HepG2 (cell line): ENCODE measurements at regions not wholly inside any gene's neighbourhood (a gene's known extent, or its start where the extent isn't known, plus 50 kb on each side); places are given as distances from the start of the nearest gene placed in this dataset.
A peak's percentile ranks its signal among the peaks of the same experiment; 100 is the strongest.

Experiments used
- ATAC-seq: fragments of 200-7000 bp; cut with Tn5 transposase; 3 replicates; pipeline ENCODE4 v1.9.1; 2020; ENCODE audit warnings: mild to moderate bottlenecking, moderate library complexity
- BruUV-seq: library from RNA; stranded (reverse); fragments of 400-500 nt; replicated peaks from 2 replicates; lab custom pipeline; 2021; lab: Mats Ljungman, UMichigan
- CTCF ChIA-PET: fragments of 300-600 bp; formaldehyde crosslinking; extraction: SDS; loops from one replicate; lab custom pipeline; 2021; ENCODE audit warnings: low total read pairs, inconsistent platforms, low intra/inter-chr PET ratio; lab: Yijun Ruan, JAX
- POLR2A ChIA-PET: fragments of 350-600 bp; sonication (Branson Sonifier 250); formaldehyde crosslinking; loops from one replicate; lab custom pipeline; 2020; ENCODE audit warnings: antibody characterized with exemption, inconsistent platforms; lab: Yijun Ruan, JAX
- DNase-seq: peaks from one replicate; pipeline ENCODE4 v3.0.0-alpha.2; 2015; ENCODE audit warnings: low spot score
- FAIRE-seq: peaks from 3 replicates; lab custom pipeline; 2011; peaks lifted over from hg19 to GRCh38; lab: Jason Lieb, UNC
- H2AFZ ChIP-seq: one replicate; pipeline ENCODE4 v1.6.1; 2011; ENCODE audit warnings: low read length, inconsistent platforms
- H3K27ac ChIP-seq: fragments of 300-600 bp; 3 replicates; pipeline ENCODE4 v1.8.0; 2011; ENCODE audit warnings: mixed run types, mild to moderate bottlenecking, mixed read lengths, low read length, inconsistent platforms; ENCODE audit not compliant: insufficient read depth; ENCODE audit errors: extremely low read length
- H3K27me3 ChIP-seq, 2 experiments: fragments of 200-600 bp in 1 of 2; 2 replicates in 1 of 2; 3 replicates in 1 of 2; pipeline versions ENCODE4 v1.6.0 to v1.8.0; 2011; ENCODE audit warnings: low read length in 2 of 2, mild to moderate bottlenecking in 2 of 2, moderate library complexity in 2 of 2, inconsistent platforms in 1 of 2; ENCODE audit not compliant: insufficient read depth in 2 of 2, control insufficient read depth in 1 of 2
- H3K36me3 ChIP-seq, 2 experiments: fragments of 200-600 bp in 1 of 2; replicated peaks in 1 of 2; 2 replicates in 1 of 2; 3 replicates in 1 of 2; pipeline versions ENCODE4 v1.5.1 to v1.8.0; 2011; ENCODE audit warnings: low read length in 2 of 2, inconsistent platforms in 1 of 2; ENCODE audit not compliant: insufficient read depth in 2 of 2, control insufficient read depth in 1 of 2
- H3K4me1 ChIP-seq: 2 replicates; pipeline ENCODE4 v1.5.1; 2012; ENCODE audit warnings: low read length, inconsistent platforms; ENCODE audit not compliant: insufficient read depth
- H3K4me2 ChIP-seq: 2 replicates; pipeline ENCODE4 v1.6.0; 2011; ENCODE audit warnings: low read depth, low read length, inconsistent platforms
- H3K4me3 ChIP-seq, 3 experiments: fragments of 200-600 bp in 1 of 3; sonication (generic), shearing (Covaris generic) in 1 of 3; replicated peaks in 1 of 3; 2 replicates each; pipeline ENCODE4 v1.5.1; 2011 to 2016; ENCODE audit warnings: low read length in 3 of 3, inconsistent platforms in 2 of 3, low read depth in 2 of 3, mild to moderate bottlenecking in 2 of 3, control low read depth in 1 of 3, mixed read lengths in 1 of 3; ENCODE audit not compliant: insufficient read depth in 1 of 3
- H3K79me2 ChIP-seq: one replicate; pipeline ENCODE4 v1.6.1; 2011; ENCODE audit warnings: low read length, inconsistent platforms; ENCODE audit not compliant: insufficient read depth
- H3K9ac ChIP-seq: 2 replicates; pipeline ENCODE4 v1.6.0; 2011; ENCODE audit warnings: mild to moderate bottlenecking, low read depth, low read length, inconsistent platforms; ENCODE audit not compliant: insufficient read depth
- H3K9me3 ChIP-seq: 2 replicates; pipeline ENCODE4 v1.5.1; 2012; ENCODE audit warnings: mild to moderate bottlenecking, low read length
- H4K20me1 ChIP-seq: 2 replicates; pipeline ENCODE4 v1.6.0; 2011; ENCODE audit warnings: inconsistent platforms, mild to moderate bottlenecking, low read length, moderate library complexity; ENCODE audit not compliant: insufficient read depth
- CREM ChIP-seq, 2 experiments: sonication (generic) in 1 of 2; formaldehyde crosslinking in 1 of 2; IDR thresholded peaks; 2 replicates each; pipeline versions ENCODE4 v1.4.0 to v1.6.1; 2016 to 2020; ENCODE audit warnings: antibody characterized with exemption in 1 of 2, mild to moderate bottlenecking in 1 of 2, missing genetic modification reagents in 1 of 2
- MAFK ChIP-seq, 2 experiments: IDR thresholded peaks in 1 of 2; conservative IDR thresholded peaks in 1 of 2; 2 replicates each; pipeline ENCODE4 v1.6.1; 2011; ENCODE audit warnings: improper control_type of control experiment in 2 of 2, low read length in 2 of 2
- NR2C2 ChIP-seq: sonication (generic); formaldehyde crosslinking; IDR thresholded peaks from 2 replicates; pipeline ENCODE4 v1.4.0; 2020; ENCODE audit warnings: missing genetic modification reagents, mild to moderate bottlenecking, moderate library complexity, borderline replicate concordance
- TRIM24 ChIP-seq: sonication (generic); formaldehyde crosslinking; IDR thresholded peaks from 2 replicates; pipeline ENCODE4 v1.8.0; 2022; ENCODE audit warnings: mild to moderate bottlenecking, missing genetic modification reagents
- ZBED4 ChIP-seq: sonication (generic); formaldehyde crosslinking; IDR thresholded peaks from 2 replicates; pipeline ENCODE4 v1.4.0; 2020; ENCODE audit warnings: missing genetic modification reagents, borderline replicate concordance
- ZNF740 ChIP-seq: sonication (generic); formaldehyde crosslinking; IDR thresholded peaks from 2 replicates; pipeline ENCODE4 v1.4.0; 2020; ENCODE audit warnings: missing genetic modification reagents
- WGBS: methylation state at CpG from one replicate; pipeline ENCODE4 v1.1.6; 2017; ENCODE audit warnings: low lambda C conversion rate; 5-methylcytosine and 5-hydroxymethylcytosine counted together
- in situ Hi-C: cut with HindIII; loops from 2 replicates; pipeline ENCODE4 v1.10.0; 2017; ENCODE audit warnings: low pct_unique_long_range_greater_than_20kb; ENCODE audit not compliant: extremely low pct_ligation_motif_present
- intact Hi-C: fragments of 100-400 bp; cut with micrococcal nuclease; formaldehyde crosslinking; loops from one replicate; pipeline ENCODE4 v1.10.0; 2022; ENCODE audit not compliant: unreplicated experiment

GRCh38 chr3:156763386-156763785, 62.8 kb upstream of the LEKR1 start:
- no peaks in the 10 kb centered on the region for H3K79me2 ChIP-seq
- no peaks in the 10 kb centered on the region for H3K36me3 ChIP-seq
- intact Hi-C loops = no loop called here
- DNase-seq = no peak
- H3K4me3 ChIP-seq = no peak overlapping the region
- no peak overlapping the region for H3K9ac ChIP-seq
- no peak overlapping the region for H3K4me2 ChIP-seq
- no peaks in the 10 kb centered on the region for H3K4me1 ChIP-seq
- BruUV-seq = no TSS peak
- TF ChIP-seq NR2C2 (CRISPR knock-in tag) (no peak), MAFK (conservative IDR thresholded peaks at IDR 0.05 in 1 of 2, IDR thresholded peaks at IDR 0.05 in 1 of 2; ENCODE audit: low read length in 2 of 2) (peak in 1 of 2 experiments; percentile 44; a peak in 1 of 4 replicates)
- TF ChIP-seq, all 625 proteins: peak for 1
- POLR2A ChIA-PET = no interaction called here
- Histone ChIP-seq H2AFZ (no peak overlapping the region), H3K9me3 (no peaks in the 10 kb centered on the region; the same call in 1 of the 2 replicates), H3K27ac (no peak overlapping the region), H3K27me3 (no peaks in the 10 kb centered on the region), H4K20me1 (no peaks in the 10 kb centered on the region)
- FAIRE-seq (no peak), ATAC-seq (no peak)
- in situ Hi-C loops = no loop called here
- 41% methylated on average over 2 of the region's 2 CpGs for WGBS
- CTCF ChIA-PET = no interaction called here

- WGBS = 36% methylated on average over 11 of the region's 12 CpGs
- H3K4me2 ChIP-seq = no peak overlapping the region
- TF ChIP-seq CREM (IDR thresholded peaks at IDR 0.05) (no peak), CREM (CRISPR knock-in tag; IDR thresholded peaks at IDR 0.05) (no peak), ZNF740 (CRISPR knock-in tag) (no peak), TRIM24 (CRISPR knock-in tag) (no peak), ZBED4 (no peak)
- ChIA-PET POLR2A (no interaction called here), CTCF (no interaction called here)
- H3K27me3 ChIP-seq = no peaks in the 10 kb centered on the region
- no peak overlapping the region for H3K27ac ChIP-seq
- no peak for DNase-seq
- no peak for FAIRE-seq
- H4K20me1 ChIP-seq = no peaks in the 10 kb centered on the region
- intact Hi-C loops = no loop called here
- in situ Hi-C loops = no loop called here
- no peak overlapping the region for H2AFZ ChIP-seq
- H3K9ac ChIP-seq = no peak overlapping the region
- no TSS peak for BruUV-seq
- no peaks in the 10 kb centered on the region; the same call in 1 of the 2 replicates for H3K9me3 ChIP-seq
- H3K4me3 ChIP-seq = no peak overlapping the region
- H3K36me3 ChIP-seq = no peaks in the 10 kb centered on the region
- ATAC-seq = no peak
- no peaks in the 10 kb centered on the region for H3K79me2 ChIP-seq
- no peaks in the 10 kb centered on the region for H3K4me1 ChIP-seq
Measured at GRCh38 chr3:156763931-156764720, 62.0 kb upstream of the LEKR1 start.
